HepG2 (cell line): ENCODE measurements at regions not wholly inside any gene's neighbourhood (a gene's known extent, or its start where the extent isn't known, plus 50 kb on each side); places are given as distances from the start of the nearest gene placed in this dataset.

ENCODE experiments used
- ATAC-seq: fragments of 200-7000 bp; cut with Tn5 transposase; 3 replicates; pipeline ENCODE4 v1.9.1; 2020; ENCODE audit warnings: mild to moderate bottlenecking, moderate library complexity
- BruUV-seq: library from RNA; stranded (reverse); fragments of 400-500 nt; replicated peaks from 2 replicates; lab custom pipeline; 2021; lab: Mats Ljungman, UMichigan
- CTCF ChIA-PET: fragments of 300-600 bp; formaldehyde crosslinking; extraction: SDS; loops from one replicate; lab custom pipeline; 2021; ENCODE audit warnings: low total read pairs, inconsistent platforms, low intra/inter-chr PET ratio; lab: Yijun Ruan, JAX
- POLR2A ChIA-PET: fragments of 350-600 bp; sonication (Branson Sonifier 250); formaldehyde crosslinking; loops from one replicate; lab custom pipeline; 2020; ENCODE audit warnings: antibody characterized with exemption, inconsistent platforms; lab: Yijun Ruan, JAX
- DNase-seq: peaks from one replicate; pipeline ENCODE4 v3.0.0-alpha.2; 2015; ENCODE audit warnings: low spot score
- FAIRE-seq: peaks from 3 replicates; lab custom pipeline; 2011; peaks lifted over from hg19 to GRCh38; lab: Jason Lieb, UNC
- H2AFZ ChIP-seq: one replicate; pipeline ENCODE4 v1.6.1; 2011; ENCODE audit warnings: low read length, inconsistent platforms
- H3K27ac ChIP-seq: fragments of 300-600 bp; 3 replicates; pipeline ENCODE4 v1.8.0; 2011; ENCODE audit warnings: mixed run types, mild to moderate bottlenecking, mixed read lengths, low read length, inconsistent platforms; ENCODE audit not compliant: insufficient read depth; ENCODE audit errors: extremely low read length
- H3K27me3 ChIP-seq, 2 experiments: fragments of 200-600 bp in 1 of 2; 2 replicates in 1 of 2; 3 replicates in 1 of 2; pipeline versions ENCODE4 v1.6.0 to v1.8.0; 2011; ENCODE audit warnings: low read length in 2 of 2, mild to moderate bottlenecking in 2 of 2, moderate library complexity in 2 of 2, inconsistent platforms in 1 of 2; ENCODE audit not compliant: insufficient read depth in 2 of 2, control insufficient read depth in 1 of 2
- H3K36me3 ChIP-seq, 2 experiments: fragments of 200-600 bp in 1 of 2; replicated peaks in 1 of 2; 2 replicates in 1 of 2; 3 replicates in 1 of 2; pipeline versions ENCODE4 v1.5.1 to v1.8.0; 2011; ENCODE audit warnings: low read length in 2 of 2, inconsistent platforms in 1 of 2; ENCODE audit not compliant: insufficient read depth in 2 of 2, control insufficient read depth in 1 of 2
- H3K4me1 ChIP-seq: 2 replicates; pipeline ENCODE4 v1.5.1; 2012; ENCODE audit warnings: low read length, inconsistent platforms; ENCODE audit not compliant: insufficient read depth
- H3K4me2 ChIP-seq: 2 replicates; pipeline ENCODE4 v1.6.0; 2011; ENCODE audit warnings: low read depth, low read length, inconsistent platforms
- H3K4me3 ChIP-seq, 3 experiments: fragments of 200-600 bp in 1 of 3; sonication (generic), shearing (Covaris generic) in 1 of 3; replicated peaks in 1 of 3; 2 replicates each; pipeline ENCODE4 v1.5.1; 2011 to 2016; ENCODE audit warnings: low read length in 3 of 3, inconsistent platforms in 2 of 3, low read depth in 2 of 3, mild to moderate bottlenecking in 2 of 3, control low read depth in 1 of 3, mixed read lengths in 1 of 3; ENCODE audit not compliant: insufficient read depth in 1 of 3
- H3K79me2 ChIP-seq: one replicate; pipeline ENCODE4 v1.6.1; 2011; ENCODE audit warnings: low read length, inconsistent platforms; ENCODE audit not compliant: insufficient read depth
- H3K9ac ChIP-seq: 2 replicates; pipeline ENCODE4 v1.6.0; 2011; ENCODE audit warnings: mild to moderate bottlenecking, low read depth, low read length, inconsistent platforms; ENCODE audit not compliant: insufficient read depth
- H3K9me3 ChIP-seq: 2 replicates; pipeline ENCODE4 v1.5.1; 2012; ENCODE audit warnings: mild to moderate bottlenecking, low read length
- H4K20me1 ChIP-seq: 2 replicates; pipeline ENCODE4 v1.6.0; 2011; ENCODE audit warnings: inconsistent platforms, mild to moderate bottlenecking, low read length, moderate library complexity; ENCODE audit not compliant: insufficient read depth
- RBM22 ChIP-seq: fragments of 200-400 bp; formaldehyde crosslinking; optimal IDR thresholded peaks from 2 replicates; pipeline ENCODE3; 2017; ENCODE audit warnings: mild to moderate bottlenecking, low read length, moderate library complexity
- SOX13 ChIP-seq, 3 experiments: fragments of 450-650 bp in 1 of 3; sonication (generic) in 1 of 3; formaldehyde crosslinking in 1 of 3; IDR thresholded peaks in 2 of 3; conservative IDR thresholded peaks in 1 of 3; 2 replicates each; pipeline versions ENCODE4 v1.5.0 to v1.6.1; 2016 to 2020; ENCODE audit warnings: antibody characterized with exemption in 1 of 3, mild to moderate bottlenecking in 1 of 3, missing compliant biosample characterization in 1 of 3, missing genetic modification reagents in 1 of 3, moderate library complexity in 1 of 3
- ZNF263 ChIP-seq: sonication (generic); formaldehyde crosslinking; IDR thresholded peaks from 2 replicates; pipeline ENCODE4 v1.4.0; 2020; ENCODE audit warnings: missing genetic modification reagents
- ZNF775 ChIP-seq: sonication (generic); formaldehyde crosslinking; IDR thresholded peaks from 2 replicates; pipeline ENCODE4 v1.4.0; 2020; ENCODE audit warnings: missing genetic modification reagents, mild to moderate bottlenecking, moderate library complexity, borderline replicate concordance
- WGBS: methylation state at CpG from one replicate; pipeline ENCODE4 v1.1.6; 2017; ENCODE audit warnings: low lambda C conversion rate; 5-methylcytosine and 5-hydroxymethylcytosine counted together
- in situ Hi-C: cut with HindIII; loops from 2 replicates; pipeline ENCODE4 v1.10.0; 2017; ENCODE audit warnings: low pct_unique_long_range_greater_than_20kb; ENCODE audit not compliant: extremely low pct_ligation_motif_present
- intact Hi-C: fragments of 100-400 bp; cut with micrococcal nuclease; formaldehyde crosslinking; loops from one replicate; pipeline ENCODE4 v1.10.0; 2022; ENCODE audit not compliant: unreplicated experiment
- TF ChIP-seq, protein P1 (sequence below): sonication (generic); formaldehyde crosslinking; IDR thresholded peaks from 2 replicates; pipeline ENCODE4 v1.4.0; 2020; ENCODE audit warnings: mild to moderate bottlenecking, missing genetic modification reagents
- TF ChIP-seq, protein P2 (sequence below): IDR thresholded peaks from 2 replicates; pipeline ENCODE4 v1.6.1; 2018; ENCODE audit warnings: missing genetic modification reagents, mild to moderate bottlenecking, missing compliant biosample characterization
- TF ChIP-seq, protein P3 (sequence below): sonication (generic); formaldehyde crosslinking; IDR thresholded peaks from 2 replicates; pipeline ENCODE4 v1.4.0; 2020; ENCODE audit warnings: mild to moderate bottlenecking, missing genetic modification reagents

DNA sequence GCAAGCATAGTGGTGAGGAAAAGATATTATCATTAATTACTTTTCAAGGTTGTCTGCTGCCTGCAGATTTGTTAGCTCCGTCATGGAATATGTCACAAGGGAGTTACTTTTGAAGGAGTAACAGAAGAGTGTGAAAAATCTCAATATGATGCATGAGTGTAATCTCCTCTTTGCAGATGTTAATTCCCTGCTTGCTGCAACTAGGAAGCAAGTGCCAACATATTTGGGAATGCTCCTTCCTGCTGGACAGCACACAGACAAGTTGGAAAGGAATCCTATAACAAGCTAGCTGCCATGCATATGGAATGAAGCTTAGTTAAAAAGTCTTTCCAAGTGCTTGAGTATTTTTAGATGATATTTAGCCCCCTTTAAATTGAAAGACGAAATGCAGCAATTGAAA, 2023.6 kb upstream of the CDH6 start (continued):
- TF ChIP-seq, protein P1, sequence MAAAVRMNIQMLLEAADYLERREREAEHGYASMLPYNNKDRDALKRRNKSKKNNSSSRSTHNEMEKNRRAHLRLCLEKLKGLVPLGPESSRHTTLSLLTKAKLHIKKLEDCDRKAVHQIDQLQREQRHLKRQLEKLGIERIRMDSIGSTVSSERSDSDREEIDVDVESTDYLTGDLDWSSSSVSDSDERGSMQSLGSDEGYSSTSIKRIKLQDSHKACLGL (CRISPR knock-in tag): no peak

DNA sequence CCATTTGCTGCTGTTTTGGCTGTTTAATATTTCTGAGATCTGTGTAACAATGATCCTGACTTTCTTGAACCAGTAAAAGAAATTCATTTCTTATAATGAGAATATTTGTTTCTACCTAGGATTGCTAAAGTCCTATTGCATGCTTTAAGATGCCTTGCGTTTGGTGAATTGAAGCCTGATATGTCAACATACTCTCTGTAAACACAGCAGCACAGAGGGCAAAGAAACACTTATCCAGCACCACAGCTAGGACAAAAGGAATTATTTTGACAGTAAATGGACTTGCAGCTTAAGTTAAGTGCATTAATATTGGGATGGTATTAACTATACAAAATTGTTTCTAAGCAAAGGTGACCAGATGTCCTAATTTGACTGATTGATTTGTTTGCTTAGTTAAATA, 2031.2 kb upstream of the CDH6 start:
- Histone ChIP-seq H3K4me3 (no peak overlapping the region), H2AFZ (no peak overlapping the region), H3K9me3 (no peaks in the 10 kb centered on the region), H3K27ac (no peak overlapping the region), H3K9ac (no peak overlapping the region), H3K79me2 (no peaks in the 10 kb centered on the region), H3K27me3 (no peaks in the 10 kb centered on the region), H3K4me2 (no peak overlapping the region), H4K20me1 (no peaks in the 10 kb centered on the region), H3K36me3 (no peaks in the 10 kb centered on the region), H3K4me1 (peaks cover 11% of the 10 kb centered on the region)
- POLR2A ChIA-PET: no interaction called here
- ATAC-seq (peak; percentile 46; the same call in 1 of the 3 replicates), DNase-seq (peak; percentile 3), FAIRE-seq (no peak)
- WGBS: 0% methylated on average over 1 of the region's 1 CpG
- TF ChIP-seq RBM22 (no peak), ZNF775 (CRISPR knock-in tag) (no peak), SOX13 (IDR thresholded peaks at IDR 0.05) (no peak), SOX13 (CRISPR knock-in tag; conservative IDR thresholded peaks at IDR 0.05 in 1 of 2, IDR thresholded peaks at IDR 0.05 in 1 of 2) (peak in 1 of 2 experiments; percentile 29; a peak in 1 of 4 replicates), ZNF263 (CRISPR knock-in tag) (no peak)
- TF ChIP-seq, protein P2, sequence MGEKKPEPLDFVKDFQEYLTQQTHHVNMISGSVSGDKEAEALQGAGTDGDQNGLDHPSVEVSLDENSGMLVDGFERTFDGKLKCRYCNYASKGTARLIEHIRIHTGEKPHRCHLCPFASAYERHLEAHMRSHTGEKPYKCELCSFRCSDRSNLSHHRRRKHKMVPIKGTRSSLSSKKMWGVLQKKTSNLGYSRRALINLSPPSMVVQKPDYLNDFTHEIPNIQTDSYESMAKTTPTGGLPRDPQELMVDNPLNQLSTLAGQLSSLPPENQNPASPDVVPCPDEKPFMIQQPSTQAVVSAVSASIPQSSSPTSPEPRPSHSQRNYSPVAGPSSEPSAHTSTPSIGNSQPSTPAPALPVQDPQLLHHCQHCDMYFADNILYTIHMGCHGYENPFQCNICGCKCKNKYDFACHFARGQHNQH (CRISPR knock-in tag): no peak
- TF ChIP-seq, protein P3, sequence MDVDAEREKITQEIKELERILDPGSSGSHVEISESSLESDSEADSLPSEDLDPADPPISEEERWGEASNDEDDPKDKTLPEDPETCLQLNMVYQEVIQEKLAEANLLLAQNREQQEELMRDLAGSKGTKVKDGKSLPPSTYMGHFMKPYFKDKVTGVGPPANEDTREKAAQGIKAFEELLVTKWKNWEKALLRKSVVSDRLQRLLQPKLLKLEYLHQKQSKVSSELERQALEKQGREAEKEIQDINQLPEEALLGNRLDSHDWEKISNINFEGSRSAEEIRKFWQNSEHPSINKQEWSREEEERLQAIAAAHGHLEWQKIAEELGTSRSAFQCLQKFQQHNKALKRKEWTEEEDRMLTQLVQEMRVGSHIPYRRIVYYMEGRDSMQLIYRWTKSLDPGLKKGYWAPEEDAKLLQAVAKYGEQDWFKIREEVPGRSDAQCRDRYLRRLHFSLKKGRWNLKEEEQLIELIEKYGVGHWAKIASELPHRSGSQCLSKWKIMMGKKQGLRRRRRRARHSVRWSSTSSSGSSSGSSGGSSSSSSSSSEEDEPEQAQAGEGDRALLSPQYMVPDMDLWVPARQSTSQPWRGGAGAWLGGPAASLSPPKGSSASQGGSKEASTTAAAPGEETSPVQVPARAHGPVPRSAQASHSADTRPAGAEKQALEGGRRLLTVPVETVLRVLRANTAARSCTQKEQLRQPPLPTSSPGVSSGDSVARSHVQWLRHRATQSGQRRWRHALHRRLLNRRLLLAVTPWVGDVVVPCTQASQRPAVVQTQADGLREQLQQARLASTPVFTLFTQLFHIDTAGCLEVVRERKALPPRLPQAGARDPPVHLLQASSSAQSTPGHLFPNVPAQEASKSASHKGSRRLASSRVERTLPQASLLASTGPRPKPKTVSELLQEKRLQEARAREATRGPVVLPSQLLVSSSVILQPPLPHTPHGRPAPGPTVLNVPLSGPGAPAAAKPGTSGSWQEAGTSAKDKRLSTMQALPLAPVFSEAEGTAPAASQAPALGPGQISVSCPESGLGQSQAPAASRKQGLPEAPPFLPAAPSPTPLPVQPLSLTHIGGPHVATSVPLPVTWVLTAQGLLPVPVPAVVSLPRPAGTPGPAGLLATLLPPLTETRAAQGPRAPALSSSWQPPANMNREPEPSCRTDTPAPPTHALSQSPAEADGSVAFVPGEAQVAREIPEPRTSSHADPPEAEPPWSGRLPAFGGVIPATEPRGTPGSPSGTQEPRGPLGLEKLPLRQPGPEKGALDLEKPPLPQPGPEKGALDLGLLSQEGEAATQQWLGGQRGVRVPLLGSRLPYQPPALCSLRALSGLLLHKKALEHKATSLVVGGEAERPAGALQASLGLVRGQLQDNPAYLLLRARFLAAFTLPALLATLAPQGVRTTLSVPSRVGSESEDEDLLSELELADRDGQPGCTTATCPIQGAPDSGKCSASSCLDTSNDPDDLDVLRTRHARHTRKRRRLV (CRISPR knock-in tag): no peak
- CTCF ChIA-PET: no interaction called here
- in situ Hi-C loops: no loop called here
- intact Hi-C loops: no loop called here
- no TSS peak for BruUV-seq
